HepG2 (cell line): ENCODE measurements at regions not wholly inside any gene's neighbourhood (a gene's known extent, or its start where the extent isn't known, plus 50 kb on each side); places are given as distances from the start of the nearest gene placed in this dataset.
A peak's percentile ranks its signal among the peaks of the same experiment; 100 is the strongest.

Experiments
- ATAC-seq: fragments of 200-7000 bp; cut with Tn5 transposase; 3 replicates; pipeline ENCODE4 v1.9.1; 2020; ENCODE audit warnings: mild to moderate bottlenecking, moderate library complexity
- BruUV-seq: library from RNA; stranded (reverse); fragments of 400-500 nt; replicated peaks from 2 replicates; lab custom pipeline; 2021; lab: Mats Ljungman, UMichigan
- CTCF ChIA-PET: fragments of 300-600 bp; formaldehyde crosslinking; extraction: SDS; loops from one replicate; lab custom pipeline; 2021; ENCODE audit warnings: low total read pairs, inconsistent platforms, low intra/inter-chr PET ratio; lab: Yijun Ruan, JAX
- POLR2A ChIA-PET: fragments of 350-600 bp; sonication (Branson Sonifier 250); formaldehyde crosslinking; loops from one replicate; lab custom pipeline; 2020; ENCODE audit warnings: antibody characterized with exemption, inconsistent platforms; lab: Yijun Ruan, JAX
- DNase-seq: peaks from one replicate; pipeline ENCODE4 v3.0.0-alpha.2; 2015; ENCODE audit warnings: low spot score
- FAIRE-seq: peaks from 3 replicates; lab custom pipeline; 2011; peaks lifted over from hg19 to GRCh38; lab: Jason Lieb, UNC
- H2AFZ ChIP-seq: one replicate; pipeline ENCODE4 v1.6.1; 2011; ENCODE audit warnings: low read length, inconsistent platforms
- H3K27ac ChIP-seq: fragments of 300-600 bp; 3 replicates; pipeline ENCODE4 v1.8.0; 2011; ENCODE audit warnings: mixed run types, mild to moderate bottlenecking, mixed read lengths, low read length, inconsistent platforms; ENCODE audit not compliant: insufficient read depth; ENCODE audit errors: extremely low read length
- H3K27me3 ChIP-seq, 2 experiments: fragments of 200-600 bp in 1 of 2; 2 replicates in 1 of 2; 3 replicates in 1 of 2; pipeline versions ENCODE4 v1.6.0 to v1.8.0; 2011; ENCODE audit warnings: low read length in 2 of 2, mild to moderate bottlenecking in 2 of 2, moderate library complexity in 2 of 2, inconsistent platforms in 1 of 2; ENCODE audit not compliant: insufficient read depth in 2 of 2, control insufficient read depth in 1 of 2
- H3K36me3 ChIP-seq, 2 experiments: fragments of 200-600 bp in 1 of 2; replicated peaks in 1 of 2; 2 replicates in 1 of 2; 3 replicates in 1 of 2; pipeline versions ENCODE4 v1.5.1 to v1.8.0; 2011; ENCODE audit warnings: low read length in 2 of 2, inconsistent platforms in 1 of 2; ENCODE audit not compliant: insufficient read depth in 2 of 2, control insufficient read depth in 1 of 2
- H3K4me1 ChIP-seq: 2 replicates; pipeline ENCODE4 v1.5.1; 2012; ENCODE audit warnings: low read length, inconsistent platforms; ENCODE audit not compliant: insufficient read depth
- H3K4me2 ChIP-seq: 2 replicates; pipeline ENCODE4 v1.6.0; 2011; ENCODE audit warnings: low read depth, low read length, inconsistent platforms
- H3K4me3 ChIP-seq, 3 experiments: fragments of 200-600 bp in 1 of 3; sonication (generic), shearing (Covaris generic) in 1 of 3; replicated peaks in 1 of 3; 2 replicates each; pipeline ENCODE4 v1.5.1; 2011 to 2016; ENCODE audit warnings: low read length in 3 of 3, inconsistent platforms in 2 of 3, low read depth in 2 of 3, mild to moderate bottlenecking in 2 of 3, control low read depth in 1 of 3, mixed read lengths in 1 of 3; ENCODE audit not compliant: insufficient read depth in 1 of 3
- H3K79me2 ChIP-seq: one replicate; pipeline ENCODE4 v1.6.1; 2011; ENCODE audit warnings: low read length, inconsistent platforms; ENCODE audit not compliant: insufficient read depth
- H3K9ac ChIP-seq: 2 replicates; pipeline ENCODE4 v1.6.0; 2011; ENCODE audit warnings: mild to moderate bottlenecking, low read depth, low read length, inconsistent platforms; ENCODE audit not compliant: insufficient read depth
- H3K9me3 ChIP-seq: 2 replicates; pipeline ENCODE4 v1.5.1; 2012; ENCODE audit warnings: mild to moderate bottlenecking, low read length
- H4K20me1 ChIP-seq: 2 replicates; pipeline ENCODE4 v1.6.0; 2011; ENCODE audit warnings: inconsistent platforms, mild to moderate bottlenecking, low read length, moderate library complexity; ENCODE audit not compliant: insufficient read depth
- ASH2L ChIP-seq: fragments of 300-600, 200-600 bp; sonication (generic); IDR thresholded peaks from 2 replicates; pipeline ENCODE4 v1.7.0; 2017; ENCODE audit warnings: low read depth, mild to moderate bottlenecking, moderate library complexity, mixed read lengths, low read length; ENCODE audit not compliant: insufficient read length
- BRCA1 ChIP-seq: sonication (generic); formaldehyde crosslinking; IDR thresholded peaks from 2 replicates; pipeline ENCODE4 v1.4.0; 2020; ENCODE audit warnings: missing genetic modification reagents
- CBX5 ChIP-seq: sonication (generic); formaldehyde crosslinking; IDR thresholded peaks from 2 replicates; pipeline ENCODE4 v1.4.0; 2020; ENCODE audit warnings: missing genetic modification reagents, borderline replicate concordance
- FOXA1 ChIP-seq, 2 experiments: fragments of 450-650 bp in 1 of 2; sonication (generic) in 1 of 2; formaldehyde crosslinking in 1 of 2; IDR thresholded peaks; 2 replicates each; pipeline versions ENCODE4 v1.4.0 to v1.6.1; 2016 to 2020; ENCODE audit warnings: missing genetic modification reagents in 1 of 2
- HNF4A ChIP-seq: sonication (generic); formaldehyde crosslinking; IDR thresholded peaks from 2 replicates; pipeline ENCODE4 v1.4.0; 2020; ENCODE audit warnings: missing genetic modification reagents
- KLF13 ChIP-seq: sonication (generic); formaldehyde crosslinking; IDR thresholded peaks from 2 replicates; pipeline ENCODE4 v1.4.0; 2020; ENCODE audit warnings: mild to moderate bottlenecking, missing genetic modification reagents
- TCF7L2 ChIP-seq: IDR thresholded peaks from 2 replicates; pipeline ENCODE4 v1.6.1; 2011; ENCODE audit warnings: mild to moderate bottlenecking, low read depth, low read length, moderate library complexity
- TSC22D2 ChIP-seq: sonication (generic); formaldehyde crosslinking; IDR thresholded peaks from 2 replicates; pipeline ENCODE4 v1.5.1; 2020; ENCODE audit warnings: missing genetic modification reagents, mild to moderate bottlenecking, borderline replicate concordance
- ZNF180 ChIP-seq: sonication (generic); formaldehyde crosslinking; IDR thresholded peaks from 2 replicates; pipeline ENCODE4 v1.4.0; 2020; ENCODE audit warnings: low read depth, missing genetic modification reagents, borderline replicate concordance
- ZNF251 ChIP-seq: sonication (generic); formaldehyde crosslinking; IDR thresholded peaks from 2 replicates; pipeline ENCODE4 v1.9.0; 2021; ENCODE audit warnings: mild to moderate bottlenecking, missing genetic modification reagents
- WGBS: methylation state at CpG from one replicate; pipeline ENCODE4 v1.1.6; 2017; ENCODE audit warnings: low lambda C conversion rate; 5-methylcytosine and 5-hydroxymethylcytosine counted together
- in situ Hi-C: cut with HindIII; loops from 2 replicates; pipeline ENCODE4 v1.10.0; 2017; ENCODE audit warnings: low pct_unique_long_range_greater_than_20kb; ENCODE audit not compliant: extremely low pct_ligation_motif_present
- intact Hi-C: fragments of 100-400 bp; cut with micrococcal nuclease; formaldehyde crosslinking; loops from one replicate; pipeline ENCODE4 v1.10.0; 2022; ENCODE audit not compliant: unreplicated experiment
- TF ChIP-seq, protein P1 (sequence below): sonication (generic); formaldehyde crosslinking; IDR thresholded peaks from 2 replicates; pipeline ENCODE4 v1.9.0; 2022; ENCODE audit warnings: low read depth, missing genetic modification reagents

GRCh38 chr12:89968151-89968700, 259.6 kb upstream of the ATP2B1 start (continued):
- TF ChIP-seq HNF4A (CRISPR knock-in tag) = peak; percentile 55; the same call in 1 of the 2 replicates

DNA sequence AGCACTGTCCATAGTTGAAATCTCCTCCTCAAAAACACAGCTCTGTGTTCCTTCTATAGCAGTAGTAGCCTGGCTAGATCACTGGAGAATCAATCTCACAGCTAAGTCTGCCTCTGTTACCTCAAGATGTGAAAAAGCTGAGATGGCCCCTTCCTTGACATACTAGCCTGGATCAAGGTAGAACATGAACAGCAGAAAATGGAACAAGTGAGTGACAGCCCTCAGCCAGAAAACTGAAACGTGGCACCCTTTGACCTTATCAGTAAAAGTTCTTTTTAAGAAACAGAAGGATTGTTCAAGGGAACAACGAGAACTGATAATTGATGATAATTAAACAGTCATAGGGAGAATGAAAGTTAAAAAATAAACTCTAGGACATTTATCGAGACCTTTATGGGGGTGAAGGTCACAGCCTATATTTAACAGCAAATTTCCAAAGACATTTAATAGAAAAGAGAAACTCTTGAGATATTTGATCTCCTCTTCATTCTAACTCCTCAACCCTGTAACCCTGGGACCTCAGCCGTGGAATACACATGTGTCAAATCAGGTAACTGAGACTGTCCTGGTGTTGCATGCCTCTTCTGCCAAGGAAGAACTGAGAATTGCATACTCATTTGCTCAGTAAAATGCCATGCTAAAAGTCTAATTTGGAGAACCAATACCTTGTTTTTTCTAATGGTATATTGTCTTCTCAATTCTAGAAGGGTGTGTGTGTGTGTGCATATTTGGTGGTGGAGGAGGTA, 258.0 kb upstream of the ATP2B1 start:
- no peak overlapping the region for H2AFZ ChIP-seq
- H3K9me3 ChIP-seq = no peaks in the 10 kb centered on the region
- H3K27me3 ChIP-seq = no peaks in the 10 kb centered on the region
- H3K4me2 ChIP-seq = no peak overlapping the region
- H3K79me2 ChIP-seq = no peaks in the 10 kb centered on the region
- FAIRE-seq = no peak
- ChIA-PET POLR2A (no interaction called here), CTCF (no interaction called here)
- H3K4me3 ChIP-seq = no peak overlapping the region
- no peaks in the 10 kb centered on the region for H3K36me3 ChIP-seq
- TF ChIP-seq KLF13 (CRISPR knock-in tag) (no peak), BRCA1 (CRISPR knock-in tag) (no peak), ZNF180 (CRISPR knock-in tag) (no peak), CBX5 (no peak), ASH2L (no peak), FOXA1 (IDR thresholded peaks at IDR 0.05) (no peak), FOXA1 (CRISPR knock-in tag; IDR thresholded peaks at IDR 0.05) (no peak), ZNF251 (CRISPR knock-in tag) (no peak), TCF7L2 (no peak), TSC22D2 (no peak)
- TF ChIP-seq, protein P1, sequence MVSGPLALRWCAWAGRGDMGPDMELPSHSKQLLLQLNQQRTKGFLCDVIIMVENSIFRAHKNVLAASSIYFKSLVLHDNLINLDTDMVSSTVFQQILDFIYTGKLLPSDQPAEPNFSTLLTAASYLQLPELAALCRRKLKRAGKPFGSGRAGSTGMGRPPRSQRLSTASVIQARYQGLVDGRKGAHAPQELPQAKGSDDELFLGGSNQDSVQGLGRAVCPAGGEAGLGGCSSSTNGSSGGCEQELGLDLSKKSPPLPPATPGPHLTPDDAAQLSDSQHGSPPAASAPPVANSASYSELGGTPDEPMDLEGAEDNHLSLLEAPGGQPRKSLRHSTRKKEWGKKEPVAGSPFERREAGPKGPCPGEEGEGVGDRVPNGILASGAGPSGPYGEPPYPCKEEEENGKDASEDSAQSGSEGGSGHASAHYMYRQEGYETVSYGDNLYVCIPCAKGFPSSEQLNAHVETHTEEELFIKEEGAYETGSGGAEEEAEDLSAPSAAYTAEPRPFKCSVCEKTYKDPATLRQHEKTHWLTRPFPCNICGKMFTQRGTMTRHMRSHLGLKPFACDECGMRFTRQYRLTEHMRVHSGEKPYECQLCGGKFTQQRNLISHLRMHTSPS (CRISPR knock-in tag) = no peak
- H3K27ac ChIP-seq = no peak overlapping the region
- intact Hi-C loops (no loop called here), in situ Hi-C loops (loop anchor here (25.0 kb wide), 1 partner anchor 429 kb away; the partner anchor contains the start of gene POC1B)
- peaks cover 5% of the 10 kb centered on the region for H3K4me1 ChIP-seq
- 10% methylated on average over 4 of the region's 4 CpGs for WGBS
- no TSS peak for BruUV-seq
- ATAC-seq = no peak
- H3K9ac ChIP-seq = no peak overlapping the region
- DNase-seq = no peak
- no peaks in the 10 kb centered on the region for H4K20me1 ChIP-seq
